Adrenal gland (tissue), 5 donors: ENCODE measurements at regions not wholly inside any gene's neighbourhood (a gene's known extent, or its start where the extent isn't known, plus 50 kb on each side); places are given as distances from the start of the nearest gene placed in this dataset.

Experiments used
- POLR2A ChIP-seq, 2 donors: fragments of 450-650 bp; IDR thresholded peaks; one replicate each; pipeline ENCODE4 v1.6.1; 2017; ENCODE audit warnings: antibody characterized with exemption in 2 of 2, mild to moderate bottlenecking in 2 of 2, moderate library complexity in 1 of 2
- TF ChIP-seq, protein P1 (sequence below), 6 experiments: fragments of 450-650 bp in 4 of 6; fragments of 200-600 bp in 2 of 6; sonication (generic) in 1 of 6; IDR thresholded peaks; 1 replicate in 5 of 6; 2 replicates in 1 of 6; pipeline versions ENCODE4 v1.5.1 to v1.8.0; 2016 to 2021; ENCODE audit warnings: antibody characterized with exemption in 6 of 6, mild to moderate bottlenecking in 2 of 6, moderate library complexity in 1 of 6
- donor health status: DM: no; HTN: no; CAD: no.

DNA sequence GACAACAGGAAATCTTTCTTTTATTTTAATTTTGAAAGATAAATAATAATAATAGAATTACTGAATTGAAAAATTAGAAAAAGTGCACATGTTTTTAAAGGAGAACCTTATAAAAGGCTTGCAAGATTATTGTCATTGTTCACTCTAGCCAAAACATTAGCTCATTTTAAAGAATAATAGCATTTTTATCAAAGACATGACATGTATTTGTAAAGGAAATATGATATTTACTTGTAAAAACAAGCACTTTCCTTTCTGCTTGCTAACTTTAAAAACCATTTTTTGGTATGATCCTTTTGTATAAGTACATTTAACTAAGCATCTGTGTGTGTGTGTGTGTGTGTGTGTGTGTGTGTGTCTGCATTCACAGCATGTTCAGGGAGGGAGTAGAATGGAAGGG, 156.3 kb upstream of the C1orf87 start:
- TF ChIP-seq, protein P1, sequence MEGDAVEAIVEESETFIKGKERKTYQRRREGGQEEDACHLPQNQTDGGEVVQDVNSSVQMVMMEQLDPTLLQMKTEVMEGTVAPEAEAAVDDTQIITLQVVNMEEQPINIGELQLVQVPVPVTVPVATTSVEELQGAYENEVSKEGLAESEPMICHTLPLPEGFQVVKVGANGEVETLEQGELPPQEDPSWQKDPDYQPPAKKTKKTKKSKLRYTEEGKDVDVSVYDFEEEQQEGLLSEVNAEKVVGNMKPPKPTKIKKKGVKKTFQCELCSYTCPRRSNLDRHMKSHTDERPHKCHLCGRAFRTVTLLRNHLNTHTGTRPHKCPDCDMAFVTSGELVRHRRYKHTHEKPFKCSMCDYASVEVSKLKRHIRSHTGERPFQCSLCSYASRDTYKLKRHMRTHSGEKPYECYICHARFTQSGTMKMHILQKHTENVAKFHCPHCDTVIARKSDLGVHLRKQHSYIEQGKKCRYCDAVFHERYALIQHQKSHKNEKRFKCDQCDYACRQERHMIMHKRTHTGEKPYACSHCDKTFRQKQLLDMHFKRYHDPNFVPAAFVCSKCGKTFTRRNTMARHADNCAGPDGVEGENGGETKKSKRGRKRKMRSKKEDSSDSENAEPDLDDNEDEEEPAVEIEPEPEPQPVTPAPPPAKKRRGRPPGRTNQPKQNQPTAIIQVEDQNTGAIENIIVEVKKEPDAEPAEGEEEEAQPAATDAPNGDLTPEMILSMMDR (IDR thresholded peaks at IDR 0.05), result no peak
- TF ChIP-seq POLR2A (IDR thresholded peaks at IDR 0.05), result no peak
